Mesenchymal stem cell (in vitro differentiated cells and primary cell): ENCODE measurements at regions not wholly inside any gene's neighbourhood (a gene's known extent, or its start where the extent isn't known, plus 50 kb on each side); places are given as distances from the start of the nearest gene placed in this dataset.

ENCODE experiments used
- DNase-seq: peaks from one replicate; pipeline ENCODE4 v3.0.0-alpha.2; 2013
- H2AFZ ChIP-seq: one replicate; pipeline ENCODE4 v1.6.1; 2013; ENCODE audit warnings: low read depth, mild to moderate bottlenecking, control low read depth, inconsistent platforms, low read length, moderate library complexity
- H2AK5ac ChIP-seq: 2 replicates; pipeline ENCODE4 v1.6.1; 2013; ENCODE audit warnings: low read length, moderate library complexity, mild to moderate bottlenecking, inconsistent platforms; ENCODE audit not compliant: severe bottlenecking
- H2BK120ac ChIP-seq: one replicate; pipeline ENCODE4 v1.6.1; 2013; ENCODE audit warnings: low read depth, mild to moderate bottlenecking, inconsistent platforms, low read length, moderate library complexity
- H2BK12ac ChIP-seq, 2 experiments: one replicate each; pipeline ENCODE4 v1.6.1; 2013; ENCODE audit warnings: inconsistent platforms in 2 of 2, low read length in 2 of 2, mild to moderate bottlenecking in 2 of 2, moderate library complexity in 2 of 2, control low read depth in 1 of 2
- H2BK15ac ChIP-seq: one replicate; pipeline ENCODE4 v1.6.1; 2013; ENCODE audit warnings: mild to moderate bottlenecking, low read depth, inconsistent platforms; ENCODE audit not compliant: poor library complexity, severe bottlenecking
- H2BK5ac ChIP-seq: 2 replicates; pipeline ENCODE4 v1.6.1; 2013; ENCODE audit warnings: low read depth, mild to moderate bottlenecking, low read length, control low read depth, inconsistent platforms; ENCODE audit not compliant: poor library complexity, severe bottlenecking
- H3K14ac ChIP-seq, 2 experiments: one replicate each; pipeline ENCODE4 v1.6.1; 2013; ENCODE audit warnings: inconsistent platforms in 2 of 2, low read length in 2 of 2, control low read depth in 1 of 2, mild to moderate bottlenecking in 1 of 2, moderate library complexity in 1 of 2
- H3K18ac ChIP-seq, 2 experiments: one replicate each; pipeline ENCODE4 v1.6.1; 2013; ENCODE audit warnings: inconsistent platforms in 2 of 2, low read length in 2 of 2, control low read depth in 1 of 2, low read depth in 1 of 2, mild to moderate bottlenecking in 1 of 2
- H3K23ac ChIP-seq, 2 experiments: one replicate each; pipeline ENCODE4 v1.6.1; 2013; ENCODE audit warnings: inconsistent platforms in 2 of 2, low read length in 2 of 2, mild to moderate bottlenecking in 2 of 2, moderate library complexity in 2 of 2, control low read depth in 1 of 2
- H3K27ac ChIP-seq: 2 replicates; pipeline ENCODE4 v1.5.1; 2013; ENCODE audit warnings: mild to moderate bottlenecking, moderate library complexity, low read length, control low read depth, inconsistent platforms; ENCODE audit not compliant: poor library complexity, severe bottlenecking
- H3K27me3 ChIP-seq, 2 experiments: 2 replicates each; pipeline versions ENCODE4 v1.6.1 to v1.7.0; 2013; ENCODE audit warnings: low read length in 2 of 2, mild to moderate bottlenecking in 2 of 2, moderate library complexity in 2 of 2, control low read depth in 1 of 2, inconsistent platforms in 1 of 2; ENCODE audit not compliant: control insufficient read depth in 1 of 2, insufficient read depth in 1 of 2
- H3K36me3 ChIP-seq, 2 experiments: 2 replicates each; pipeline versions ENCODE4 v1.6.1 to v1.7.0; 2013; ENCODE audit warnings: low read length in 2 of 2, control low read depth in 1 of 2, inconsistent platforms in 1 of 2, low read depth in 1 of 2, mild to moderate bottlenecking in 1 of 2; ENCODE audit not compliant: insufficient read depth in 2 of 2, control insufficient read depth in 1 of 2
- H3K4ac ChIP-seq, 2 experiments: one replicate each; pipeline ENCODE4 v1.6.1; 2013; ENCODE audit warnings: inconsistent platforms in 2 of 2, low read length in 2 of 2, mild to moderate bottlenecking in 2 of 2, moderate library complexity in 2 of 2, control low read depth in 1 of 2, low read depth in 1 of 2
- H3K4me1 ChIP-seq: 2 replicates; pipeline ENCODE4 v1.6.1; 2013; ENCODE audit warnings: low read depth, low read length, control low read depth; ENCODE audit not compliant: control insufficient read depth, insufficient read depth
- H3K4me2 ChIP-seq: 2 replicates; pipeline ENCODE4 v1.6.1; 2013; ENCODE audit warnings: low read length, mild to moderate bottlenecking, inconsistent platforms; ENCODE audit not compliant: poor library complexity, severe bottlenecking
- H3K4me3 ChIP-seq, 2 experiments: 2 replicates each; pipeline versions ENCODE4 v1.5.1 to v1.7.0; 2013; ENCODE audit warnings: low read length in 2 of 2, mild to moderate bottlenecking in 2 of 2, control low read depth in 1 of 2, low read depth in 1 of 2; ENCODE audit not compliant: insufficient read depth in 1 of 2
- H3K79me1 ChIP-seq: replicated peaks from 2 replicates; pipeline ENCODE4 v1.6.1; 2013; ENCODE audit warnings: mild to moderate bottlenecking, control low read depth, low read length, inconsistent platforms; ENCODE audit not compliant: poor library complexity, severe bottlenecking
- H3K9ac ChIP-seq: 2 replicates; pipeline ENCODE4 v1.7.0; 2013; ENCODE audit warnings: mild to moderate bottlenecking, low read length, moderate library complexity
- H3K9me3 ChIP-seq: 2 replicates; pipeline ENCODE4 v1.7.0; 2013; ENCODE audit warnings: mild to moderate bottlenecking, low read length; ENCODE audit not compliant: control insufficient read depth
- H4K8ac ChIP-seq: one replicate; pipeline ENCODE4 v1.6.1; 2013; ENCODE audit warnings: inconsistent platforms, mild to moderate bottlenecking, low read length, moderate library complexity
- H4K91ac ChIP-seq: one replicate; pipeline ENCODE4 v1.6.1; 2013; ENCODE audit warnings: mild to moderate bottlenecking, low read length, inconsistent platforms
- WGBS: methylation state at CpG from one replicate; pipeline ENCODE4 v1.1.7; 2013; ENCODE audit warnings: mixed read lengths; 5-methylcytosine and 5-hydroxymethylcytosine counted together

DNA sequence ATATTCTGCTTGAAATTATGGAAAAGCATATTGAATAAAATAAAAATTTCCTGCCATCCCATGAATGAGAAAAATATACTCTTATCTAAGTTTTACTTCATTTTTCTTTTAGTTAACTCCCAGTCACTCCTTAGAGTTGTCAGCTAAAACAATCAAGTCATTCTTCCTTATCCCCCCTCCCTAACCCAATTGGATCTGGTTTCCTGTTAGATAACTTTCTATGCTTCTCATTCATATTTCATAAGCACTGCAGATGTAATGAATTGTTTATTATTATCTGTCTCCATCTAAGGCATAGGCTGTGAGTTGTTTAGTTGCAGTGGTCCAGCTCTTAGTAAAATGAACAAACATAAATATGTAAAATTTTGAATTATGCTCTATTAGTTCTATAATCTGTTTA, 244.0 kb upstream of the GCFC2 start:
- Histone ChIP-seq H3K18ac (no peak overlapping the region), H3K14ac (no peak overlapping the region), H2AFZ (no peak overlapping the region), H3K9me3 (no peaks in the 10 kb centered on the region), H3K4ac (no peak overlapping the region), H4K91ac (no peak overlapping the region), H3K79me1 (no peaks in the 10 kb centered on the region), H3K4me2 (no peak overlapping the region), H2BK15ac (no peak overlapping the region), H3K9ac (no peak overlapping the region), H4K8ac (no peak overlapping the region), H3K4me3 (no peak overlapping the region), H3K27ac (no peak overlapping the region), H3K4me1 (no peaks in the 10 kb centered on the region), H2AK5ac (no peak overlapping the region), H3K27me3 (no peaks in the 10 kb centered on the region), H2BK5ac (no peak overlapping the region), H2BK120ac (no peak overlapping the region), H3K23ac (no peak overlapping the region), H2BK12ac (no peak overlapping the region), H3K36me3 (no peaks in the 10 kb centered on the region)
- DNase-seq, result no peak

DNA sequence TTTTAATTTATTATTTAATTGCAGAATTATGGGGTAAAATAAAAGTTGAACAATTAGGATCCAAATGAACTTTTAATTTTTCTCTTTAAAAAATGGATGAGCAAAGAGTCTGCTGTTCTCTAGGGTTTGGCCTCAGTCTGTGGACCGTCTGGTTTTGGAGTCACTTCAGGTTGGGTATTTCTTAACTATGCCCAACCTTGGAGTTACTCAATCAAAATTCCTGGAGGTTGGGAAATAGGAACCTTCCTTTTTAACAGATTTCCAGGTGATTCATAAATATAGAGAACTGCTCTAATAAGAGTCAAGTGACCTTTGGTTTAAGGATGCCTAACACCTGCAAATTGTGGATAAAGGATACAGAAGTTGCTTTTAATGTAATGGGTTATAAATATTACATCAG, 241.5 kb upstream of the GCFC2 start:
- DNase-seq, result no peak
- 100% methylated on average over 1 of the region's 1 CpG for WGBS

DNA sequence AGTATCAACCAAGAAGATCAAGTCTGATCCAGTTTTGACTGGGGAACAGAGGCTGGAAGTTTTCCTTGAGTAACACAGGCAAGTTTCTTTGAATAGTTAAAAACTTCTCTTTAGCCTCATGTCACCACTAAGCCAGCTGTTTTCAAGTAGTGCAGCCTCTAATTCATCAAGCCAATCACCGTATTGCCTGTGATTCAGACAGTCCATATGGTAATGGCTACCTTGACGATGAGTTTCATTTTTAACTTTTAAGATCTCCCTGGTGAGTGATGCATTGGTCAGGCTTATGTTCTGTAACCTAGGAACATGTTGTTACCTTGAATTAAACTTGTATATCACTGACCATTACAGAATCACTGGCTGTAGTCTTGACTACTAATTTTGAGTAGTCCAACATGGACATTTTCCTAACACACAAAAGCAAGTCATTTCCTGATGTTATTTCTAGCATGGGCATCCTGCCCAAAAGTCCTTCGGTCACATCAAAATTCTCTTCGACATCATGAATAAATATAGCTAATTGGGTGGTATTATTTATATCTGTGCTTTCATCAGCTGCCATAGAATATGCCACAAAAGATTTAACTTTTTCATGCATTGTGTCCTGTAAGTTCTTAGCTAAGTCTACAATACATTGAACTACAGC, 238.8 kb upstream of the GCFC2 start:
- Histone ChIP-seq H3K4me3 (no peak overlapping the region), H4K91ac (no peak overlapping the region), H3K4me1 (no peaks in the 10 kb centered on the region), H2BK120ac (no peak overlapping the region), H3K36me3 (no peaks in the 10 kb centered on the region), H4K8ac (no peak overlapping the region), H2BK15ac (no peak overlapping the region), H2AK5ac (no peak overlapping the region), H3K79me1 (no peaks in the 10 kb centered on the region), H3K18ac (no peak overlapping the region), H3K4me2 (no peak overlapping the region), H3K9ac (no peak overlapping the region), H3K14ac (no peak overlapping the region), H2BK5ac (no peak overlapping the region), H2BK12ac (no peak overlapping the region), H2AFZ (no peak overlapping the region), H3K4ac (no peak overlapping the region), H3K27ac (no peak overlapping the region), H3K23ac (no peak overlapping the region), H3K9me3 (no peaks in the 10 kb centered on the region), H3K27me3 (no peaks in the 10 kb centered on the region)
- WGBS, result 84% methylated on average over 2 of the region's 4 CpGs
- no peak for DNase-seq

More for the DNA sequence above, 241.5 kb upstream of the GCFC2 start:
- Histone ChIP-seq H2BK120ac (no peak overlapping the region), H2AFZ (no peak overlapping the region), H3K9ac (no peak overlapping the region), H3K9me3 (no peaks in the 10 kb centered on the region), H2AK5ac (no peak overlapping the region), H3K27me3 (no peaks in the 10 kb centered on the region), H3K4ac (no peak overlapping the region), H3K18ac (no peak overlapping the region), H3K27ac (no peak overlapping the region), H3K4me3 (no peak overlapping the region), H3K79me1 (no peaks in the 10 kb centered on the region), H2BK15ac (no peak overlapping the region), H2BK12ac (no peak overlapping the region), H3K14ac (no peak overlapping the region), H3K4me1 (no peaks in the 10 kb centered on the region), H3K4me2 (no peak overlapping the region), H3K36me3 (no peaks in the 10 kb centered on the region), H2BK5ac (no peak overlapping the region), H4K8ac (no peak overlapping the region), H4K91ac (no peak overlapping the region), H3K23ac (no peak overlapping the region)

DNA sequence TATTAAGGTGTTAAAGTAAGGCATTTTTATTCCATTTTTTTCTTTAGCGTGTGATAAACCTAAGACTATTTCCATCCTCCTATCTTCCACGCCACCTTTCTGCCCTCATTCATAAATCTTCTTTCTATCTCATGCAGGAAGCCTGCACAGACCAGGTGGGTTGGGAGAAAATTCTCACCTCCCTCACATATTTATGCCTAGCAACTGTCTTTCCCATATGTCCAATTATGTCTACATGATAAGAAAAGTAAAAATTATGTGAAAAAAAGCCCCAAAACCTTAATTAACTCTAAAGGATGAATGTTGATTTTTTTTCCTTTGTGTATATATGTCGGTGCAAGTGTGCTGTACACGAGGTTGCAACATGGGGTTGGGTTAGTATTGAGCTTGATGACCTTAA, 225.6 kb upstream of the GCFC2 start:
- H3K18ac ChIP-seq, result no peak overlapping the region
- H3K14ac ChIP-seq, result no peak overlapping the region
- no peak overlapping the region for H2BK5ac ChIP-seq
- H2BK120ac ChIP-seq, result no peak overlapping the region
- H3K9ac ChIP-seq, result no peak overlapping the region
- no peak for DNase-seq
- no peak overlapping the region for H3K4ac ChIP-seq
- no peak overlapping the region for H3K4me2 ChIP-seq
- no peaks in the 10 kb centered on the region for H3K36me3 ChIP-seq
- 91% methylated on average over 4 of the region's 4 CpGs for WGBS
- H4K8ac ChIP-seq, result no peak overlapping the region
- no peaks in the 10 kb centered on the region for H3K79me1 ChIP-seq
- no peak overlapping the region for H3K23ac ChIP-seq
- no peaks in the 10 kb centered on the region for H3K4me1 ChIP-seq
- H3K27ac ChIP-seq, result no peak overlapping the region
- no peak overlapping the region for H2BK15ac ChIP-seq
- no peak overlapping the region for H2AK5ac ChIP-seq
- H3K4me3 ChIP-seq, result no peak overlapping the region
- H2AFZ ChIP-seq, result no peak overlapping the region
- H3K9me3 ChIP-seq, result peaks cover 15% of the 10 kb centered on the region
- H2BK12ac ChIP-seq, result no peak overlapping the region
- H3K27me3 ChIP-seq, result no peaks in the 10 kb centered on the region
- no peak overlapping the region for H4K91ac ChIP-seq
